Forelimb muscle (tissue), 1 donor: ENCODE measurements at regions not wholly inside any gene's neighbourhood (a gene's known extent, or its start where the extent isn't known, plus 50 kb on each side); places are given as distances from the start of the nearest gene placed in this dataset.
"Not testable (repeated sequence)": the region's sequence is repeated elsewhere in the genome, so short reads cannot be mapped to it uniquely, and the experiment has no call there.

Experiments used
- DNase-seq: peaks from one replicate; pipeline ENCODE4 v3.0.0-alpha.2; 2013; ENCODE audit warnings: low read depth

DNA sequence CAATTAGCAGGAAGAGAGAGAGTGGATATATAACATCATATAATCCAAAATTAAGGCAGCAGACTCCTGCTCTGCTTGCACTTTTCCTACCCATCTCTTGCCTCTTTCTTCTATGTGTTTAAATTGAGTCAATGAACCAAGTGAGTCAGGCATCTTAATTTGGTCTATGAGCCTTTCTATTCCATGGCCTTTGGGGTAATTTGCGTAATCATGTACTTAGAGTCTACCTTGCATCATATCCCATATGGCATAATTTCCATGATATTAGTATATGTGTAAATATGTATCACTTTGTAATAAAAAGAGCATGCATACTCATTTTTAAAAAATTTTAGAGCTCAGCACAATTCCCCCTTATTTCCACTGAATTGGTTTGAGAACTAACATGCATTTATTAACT, 555.2 kb downstream of the STK39 start:
- DNase-seq = no peak

DNA sequence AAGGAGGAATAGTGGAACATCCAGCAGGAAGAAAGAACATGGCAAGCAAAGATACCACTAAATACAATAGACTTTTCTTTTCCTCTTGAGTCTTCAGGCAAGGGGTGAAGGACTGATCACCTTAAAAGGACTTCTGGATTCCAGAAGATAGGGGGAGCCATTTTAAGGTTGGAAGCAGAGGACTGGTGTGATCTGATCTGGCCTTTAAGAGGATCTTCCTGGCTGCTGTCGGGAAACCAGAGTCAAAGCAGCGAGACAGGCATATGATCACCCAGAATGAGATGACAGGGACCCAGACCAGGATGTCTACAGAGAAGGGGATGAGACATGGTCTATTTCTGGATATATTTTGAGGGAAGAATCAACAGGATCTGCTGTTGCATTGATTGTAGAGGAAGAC, 558.0 kb downstream of the STK39 start:
- no peak for DNase-seq

DNA sequence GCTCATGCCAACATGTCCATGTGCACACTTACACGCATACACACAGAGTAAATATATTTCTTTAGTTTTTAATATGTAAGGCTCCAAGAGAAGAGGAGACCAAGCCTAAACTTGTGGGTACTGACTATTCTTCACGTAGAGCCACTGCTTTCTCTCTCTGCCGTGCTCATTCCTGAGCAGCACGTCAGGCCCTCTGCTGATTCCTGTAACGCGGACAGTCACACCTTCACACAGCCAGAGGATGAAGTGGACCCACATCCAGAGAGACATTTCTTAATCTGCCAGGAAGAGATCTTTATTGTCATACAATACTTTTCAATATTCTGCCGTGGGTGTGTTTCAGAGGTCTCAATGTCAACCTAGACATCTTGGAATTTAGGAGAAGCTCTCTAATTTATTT, 560.7 kb downstream of the STK39 start:
- no peak for DNase-seq

DNA sequence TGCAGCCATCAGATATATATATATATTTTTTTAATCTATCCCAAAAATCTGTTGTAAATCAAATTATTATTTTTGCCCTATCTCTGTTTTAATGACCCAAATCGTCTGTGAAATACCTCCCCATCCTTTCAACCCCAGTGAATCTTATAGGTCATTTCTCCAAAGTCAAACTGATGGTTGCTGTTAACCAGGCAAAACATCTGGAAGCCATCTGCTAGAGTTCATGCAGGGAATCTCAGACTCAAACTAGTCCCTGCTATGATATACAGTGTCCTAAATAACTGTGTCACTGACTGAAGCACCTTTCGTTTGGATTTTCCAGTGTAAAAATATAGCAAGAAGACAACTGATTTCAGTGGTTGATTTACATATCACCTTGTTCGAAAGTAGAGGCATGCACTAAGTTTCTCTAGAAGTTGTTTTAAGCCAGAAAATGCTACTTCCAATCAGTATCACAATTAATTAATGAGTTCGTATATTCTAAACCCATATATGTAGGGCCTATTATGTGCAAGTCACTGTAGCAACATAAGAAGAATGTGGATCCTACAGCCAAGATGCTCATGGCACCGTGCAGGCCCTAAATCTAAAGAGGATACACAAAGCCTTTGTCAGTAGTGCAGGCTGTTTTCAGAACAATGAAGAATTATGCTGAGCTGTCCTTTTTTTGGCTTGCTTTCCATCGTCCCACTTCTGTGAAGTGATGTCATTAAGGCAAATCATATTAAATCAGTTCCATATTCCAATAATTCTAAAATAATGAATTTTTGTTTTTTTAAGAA, 566.0 kb downstream of the STK39 start:
- peak; percentile 35 for DNase-seq

DNA sequence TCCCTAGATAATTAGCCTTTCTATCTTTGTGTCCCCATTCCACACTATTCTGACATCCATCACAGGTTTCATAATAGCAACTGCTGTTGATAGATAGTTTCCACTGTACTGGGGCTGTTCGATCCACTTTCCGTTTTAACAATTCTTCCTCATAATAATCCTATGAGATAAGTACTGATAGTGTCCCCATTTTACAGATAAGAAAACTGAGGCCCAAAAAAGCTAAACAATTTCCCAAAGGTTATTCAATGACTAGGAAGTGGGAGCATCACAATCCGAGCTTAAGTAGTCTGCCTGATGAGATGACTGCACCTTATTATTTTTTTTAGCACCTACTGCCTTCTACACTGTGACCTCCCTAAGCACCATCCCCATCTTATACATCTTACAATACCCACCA, 569.2 kb downstream of the STK39 start:
- no peak for DNase-seq

DNA sequence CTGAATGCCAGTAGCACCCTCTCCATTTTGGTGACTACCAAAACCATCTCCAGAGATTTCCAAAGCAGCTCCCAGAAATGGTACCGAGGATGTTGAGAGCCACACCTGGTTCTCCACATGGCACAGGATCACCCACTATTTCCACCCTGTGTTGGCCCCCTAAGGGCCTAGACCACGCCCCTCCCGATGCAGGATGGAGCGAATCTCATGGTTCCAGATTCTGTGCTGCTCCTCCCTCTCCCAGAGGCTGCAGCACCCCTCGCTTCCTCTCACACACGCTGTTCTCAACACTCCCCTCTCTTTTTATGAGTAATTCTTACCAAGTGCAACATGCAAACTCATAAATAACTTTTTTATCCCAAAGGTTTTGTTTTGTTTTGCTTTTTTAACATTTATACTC, 571.5 kb downstream of the STK39 start:
- DNase-seq = no peak

DNA sequence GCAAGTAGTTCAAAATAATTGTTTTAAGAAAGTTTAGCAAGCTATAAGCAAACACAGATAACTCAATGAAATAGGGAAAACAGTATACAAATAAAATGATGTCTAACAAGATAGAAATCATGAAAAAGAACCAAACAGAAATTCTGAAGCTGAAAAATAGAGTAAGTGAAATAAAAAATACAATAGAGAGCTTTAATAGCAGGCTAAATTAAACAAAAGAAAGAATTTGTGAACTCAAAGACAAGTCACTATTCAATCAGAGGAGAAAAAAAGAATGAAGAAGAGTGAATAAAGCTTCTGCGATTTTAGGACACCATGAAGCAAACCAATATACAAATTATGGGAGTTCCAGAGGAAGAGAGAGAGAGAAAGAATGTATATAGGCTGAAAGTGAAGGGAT, 576.8 kb downstream of the STK39 start:
- no peak for DNase-seq

DNA sequence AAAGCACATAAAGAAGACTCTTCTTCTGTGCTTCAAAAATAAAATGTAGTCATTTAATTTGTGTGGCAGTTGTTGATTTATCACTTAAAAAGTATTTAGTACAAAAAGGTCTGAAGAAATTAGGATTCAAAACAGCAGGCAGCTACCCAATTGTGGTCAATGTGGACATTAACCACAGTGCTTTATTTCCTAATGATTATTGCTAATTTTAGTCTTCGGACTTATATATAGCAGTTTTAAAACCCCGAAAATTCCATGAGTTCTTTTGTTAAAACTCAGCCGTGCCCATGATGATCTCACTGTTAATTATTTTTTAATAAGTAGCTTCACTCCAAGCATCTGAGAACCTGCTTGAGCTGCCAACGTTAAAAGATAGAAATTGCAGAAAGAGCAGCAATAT, 594.3 kb downstream of the STK39 start:
- DNase-seq = no peak

DNA sequence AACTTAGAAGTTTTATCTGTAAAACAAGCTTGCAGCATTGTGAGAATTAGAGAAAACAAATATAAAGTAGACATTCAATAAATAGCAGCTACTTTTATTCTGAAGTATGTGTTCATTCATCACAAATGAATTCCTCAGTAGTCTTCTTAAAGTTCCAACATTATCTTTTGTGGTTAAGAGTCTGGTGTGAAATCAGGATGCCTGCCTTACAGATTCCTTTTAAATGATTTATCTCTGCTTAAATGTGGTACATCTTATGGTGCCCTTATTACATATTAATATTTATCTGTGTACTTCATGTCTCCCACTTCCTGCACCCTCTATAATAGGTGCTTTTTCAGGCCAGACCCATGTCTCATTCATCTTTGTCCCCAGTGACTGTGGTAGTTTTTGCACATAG, 595.0 kb downstream of the STK39 start:
- no peak for DNase-seq

DNA sequence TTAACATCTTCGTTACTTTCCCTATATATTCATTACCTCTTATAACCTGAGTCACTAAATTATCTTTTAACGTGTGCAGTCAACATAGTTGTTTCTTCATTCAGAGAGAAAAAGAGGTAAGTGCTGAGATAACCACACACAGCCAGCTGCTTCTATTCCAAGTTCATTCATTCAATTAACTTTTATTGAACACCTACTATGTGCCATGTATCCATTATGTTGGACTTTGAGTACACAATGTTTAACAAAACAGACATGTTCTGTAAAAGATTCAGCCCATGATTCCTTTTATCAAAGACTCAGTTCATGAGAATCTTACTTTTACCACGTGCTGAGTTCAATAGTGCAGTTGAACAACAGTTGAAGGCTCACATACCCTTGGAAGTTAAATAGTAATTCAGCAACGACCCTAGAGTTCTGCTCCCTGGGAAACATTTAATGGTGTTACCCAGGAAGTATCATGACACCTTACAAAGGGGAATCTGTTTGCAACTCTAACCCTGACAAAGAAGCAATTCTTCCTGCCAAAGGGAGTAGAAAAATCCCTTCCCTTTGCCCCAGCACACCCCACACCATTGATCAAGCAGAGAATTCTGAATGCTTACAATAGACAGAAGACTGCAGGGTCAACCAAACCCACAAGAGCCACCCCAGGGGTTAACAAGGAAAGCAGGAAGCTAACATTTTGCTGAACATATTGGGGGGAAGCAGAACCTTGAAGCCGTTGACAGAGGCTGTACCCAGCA, 595.8 kb downstream of the STK39 start:
- DNase-seq = no peak

DNA sequence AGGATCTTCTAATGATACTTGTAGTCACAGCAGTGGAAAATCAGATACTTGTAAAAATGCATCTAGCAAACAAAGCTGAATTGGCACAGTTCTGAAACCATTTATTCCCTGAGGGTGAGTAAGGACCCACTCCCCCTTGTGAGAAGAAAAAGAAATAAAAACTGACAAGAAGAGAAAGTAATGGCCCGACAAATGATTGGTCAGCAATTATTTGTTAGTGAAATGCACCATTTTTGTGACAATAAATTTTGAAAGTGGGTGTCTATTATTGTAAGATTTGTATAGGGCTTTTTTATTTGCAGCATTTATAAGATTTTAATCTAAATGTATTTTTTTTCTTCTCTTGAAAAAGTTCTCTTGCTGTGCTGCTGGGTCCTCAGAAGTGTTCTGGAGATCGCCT, 600.8 kb downstream of the STK39 start:
- no peak for DNase-seq

DNA sequence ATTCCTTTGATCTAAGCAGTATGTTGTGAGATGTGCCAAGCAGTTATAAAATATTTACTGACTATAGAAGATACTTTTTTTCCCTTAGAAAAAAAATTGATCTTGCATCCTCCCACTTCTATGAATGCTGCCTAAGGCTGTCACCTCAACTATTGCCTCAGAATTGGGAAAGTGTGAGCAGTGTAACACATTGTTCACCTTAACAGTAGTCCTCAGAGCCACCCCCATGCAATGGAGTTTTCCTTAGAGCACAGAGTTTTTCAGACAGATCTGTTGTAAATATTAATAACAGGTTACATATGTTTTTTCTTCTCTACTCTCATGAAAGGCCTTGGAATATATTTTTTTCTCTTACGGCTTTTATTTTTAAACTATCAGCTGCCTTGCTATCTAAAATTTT, 607.3 kb downstream of the STK39 start:
- no peak for DNase-seq

DNA sequence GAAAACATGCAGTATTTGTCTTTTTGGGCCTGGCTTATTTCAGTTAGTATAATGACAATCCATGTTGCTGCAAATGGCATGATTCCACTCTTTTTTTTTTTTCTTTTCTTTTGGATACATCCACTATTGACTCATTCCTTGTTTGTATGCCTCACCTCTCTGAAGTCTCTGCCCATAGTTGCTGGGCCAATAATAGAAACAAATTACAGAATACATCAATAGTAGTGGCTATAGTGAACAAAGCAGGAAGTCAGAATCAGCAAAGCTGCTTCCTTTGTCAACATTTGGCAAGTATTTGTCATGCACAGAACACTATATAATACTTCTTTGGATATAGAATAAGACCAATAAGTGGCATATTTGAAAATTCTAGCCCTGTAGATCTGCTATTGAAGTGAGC, 609.7 kb downstream of the STK39 start:
- DNase-seq = peak; percentile 9

DNA sequence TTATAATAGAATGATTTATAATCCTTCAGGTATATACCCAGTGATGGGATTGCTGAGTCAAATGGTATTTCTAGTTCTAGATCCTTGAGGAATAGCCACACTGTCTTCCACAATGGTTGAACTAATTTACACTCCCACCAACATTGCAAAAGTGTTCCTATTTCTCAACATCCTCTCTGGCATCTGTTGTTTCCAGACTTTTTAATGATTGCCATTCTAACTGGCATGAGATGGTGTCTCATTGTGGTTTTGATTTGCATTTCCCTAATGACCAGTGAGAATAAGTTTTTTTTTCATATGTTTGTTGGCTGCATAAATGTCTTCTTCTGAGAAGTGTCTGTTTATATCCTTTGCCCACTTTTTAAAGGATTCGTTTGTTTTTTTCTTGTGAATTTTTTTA, 615.1 kb downstream of the STK39 start:
- DNase-seq = not testable (repeated sequence)

DNA sequence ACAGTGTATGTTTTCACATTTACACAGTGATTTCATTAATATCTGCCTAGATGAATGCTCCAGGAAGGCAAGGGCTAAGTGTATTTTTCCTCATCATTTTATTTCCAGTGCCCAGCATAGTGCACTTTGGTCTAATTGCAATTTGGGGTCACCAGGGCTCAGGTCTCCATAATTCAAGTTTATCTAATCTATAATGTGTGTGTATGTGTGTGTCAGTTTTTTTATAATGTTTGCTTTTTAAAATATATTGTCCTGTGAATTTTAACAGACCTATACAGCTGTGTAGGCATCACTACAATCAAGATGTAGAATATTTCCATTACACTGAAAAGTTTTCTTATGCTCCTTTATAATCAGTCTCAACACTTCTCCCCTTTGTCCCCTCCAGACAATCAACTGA, 620.4 kb downstream of the STK39 start:
- no peak for DNase-seq

DNA sequence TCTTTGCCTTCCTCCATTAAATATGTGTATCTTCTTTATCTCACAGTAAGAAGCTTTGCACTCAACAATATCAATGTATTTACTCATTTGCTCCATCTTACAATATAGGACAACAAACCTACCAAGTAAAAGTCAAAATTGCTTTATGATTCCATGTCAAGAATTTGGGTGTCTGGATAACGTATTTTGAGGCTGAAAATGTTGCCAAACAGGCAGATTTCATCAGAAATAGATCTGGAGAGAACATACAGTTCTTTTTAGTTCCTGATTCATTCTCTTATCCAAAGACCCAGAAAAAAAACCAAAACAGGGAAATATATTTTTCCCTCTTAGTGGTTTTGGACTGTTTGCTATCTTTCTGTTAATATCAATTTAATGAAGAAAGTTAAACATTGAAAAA, 621.1 kb downstream of the STK39 start:
- DNase-seq = no peak

DNA sequence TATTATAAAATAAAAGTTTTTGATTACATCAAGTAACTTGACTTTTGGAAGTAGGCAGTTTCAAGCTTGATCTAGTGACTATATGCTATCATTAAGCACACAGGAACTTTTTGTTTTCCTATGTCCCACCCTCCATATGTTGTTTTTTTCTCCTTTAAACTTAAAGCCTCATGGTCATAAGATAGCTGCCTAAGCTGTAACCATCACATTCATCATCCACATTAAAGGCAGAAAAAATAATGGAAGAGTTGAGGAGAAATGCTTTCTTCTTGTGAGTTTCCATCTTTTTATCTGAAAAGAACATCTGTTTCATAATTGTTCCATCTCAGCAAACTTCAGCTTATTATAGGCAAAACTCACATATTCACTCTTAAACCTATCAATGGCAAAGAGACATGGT, 630.4 kb downstream of the STK39 start:
- DNase-seq = no peak

DNA sequence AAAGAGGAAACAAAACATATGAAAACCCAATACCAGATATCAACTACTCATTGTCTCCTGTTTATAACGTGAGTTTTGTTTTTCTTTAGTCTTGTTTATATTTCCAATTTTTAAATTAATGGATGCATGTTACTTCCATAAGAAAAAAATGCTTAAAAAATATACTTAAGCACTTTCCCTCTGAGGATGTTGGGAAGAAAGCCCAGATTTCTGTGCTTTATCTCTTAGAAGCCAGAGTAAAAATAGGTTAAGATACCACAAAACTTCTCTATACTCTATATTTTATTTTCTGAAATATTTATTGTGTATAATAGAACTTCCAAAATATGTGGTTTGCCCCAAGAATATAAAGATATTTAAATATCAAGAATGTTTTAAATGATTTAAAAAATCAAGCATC, 633.9 kb downstream of the STK39 start:
- DNase-seq = no peak

DNA sequence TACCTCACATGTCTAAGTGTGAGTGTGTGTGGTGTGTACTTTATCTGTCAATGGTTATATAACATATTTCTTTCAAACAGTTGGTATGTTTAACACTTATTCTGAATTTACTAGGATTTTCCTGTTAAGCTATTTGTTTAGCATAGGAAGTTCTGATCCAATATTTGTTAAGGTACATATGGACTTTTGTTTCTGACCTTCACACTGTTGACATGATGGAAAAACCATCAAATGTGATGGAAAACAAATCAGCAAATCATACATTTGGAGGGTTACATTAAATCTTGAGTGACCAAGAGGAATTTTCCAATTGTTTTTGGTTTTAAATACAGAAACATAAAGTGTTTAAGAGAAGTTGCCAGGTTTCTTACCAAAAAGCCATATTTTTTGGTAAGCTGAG, 638.9 kb downstream of the STK39 start:
- DNase-seq = no peak

DNA sequence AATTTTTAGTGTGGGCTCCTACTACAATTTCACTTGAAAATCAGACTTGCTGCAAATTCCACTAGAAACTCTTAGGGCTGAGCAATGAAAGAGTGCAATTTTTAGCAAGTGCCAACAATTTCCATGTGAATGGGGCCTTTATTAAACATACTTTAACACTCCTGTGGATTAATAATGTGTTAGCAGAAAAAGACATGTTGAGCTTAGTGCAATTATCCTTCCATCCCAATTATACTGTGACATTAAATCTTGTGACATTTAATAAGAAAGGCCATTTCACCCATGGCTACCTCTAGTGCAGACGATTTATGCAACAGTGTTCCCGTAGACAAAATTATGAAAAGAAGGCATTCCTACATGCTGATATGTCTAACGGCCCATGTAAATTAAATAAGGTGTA, 639.7 kb downstream of the STK39 start:
- DNase-seq = no peak

DNA sequence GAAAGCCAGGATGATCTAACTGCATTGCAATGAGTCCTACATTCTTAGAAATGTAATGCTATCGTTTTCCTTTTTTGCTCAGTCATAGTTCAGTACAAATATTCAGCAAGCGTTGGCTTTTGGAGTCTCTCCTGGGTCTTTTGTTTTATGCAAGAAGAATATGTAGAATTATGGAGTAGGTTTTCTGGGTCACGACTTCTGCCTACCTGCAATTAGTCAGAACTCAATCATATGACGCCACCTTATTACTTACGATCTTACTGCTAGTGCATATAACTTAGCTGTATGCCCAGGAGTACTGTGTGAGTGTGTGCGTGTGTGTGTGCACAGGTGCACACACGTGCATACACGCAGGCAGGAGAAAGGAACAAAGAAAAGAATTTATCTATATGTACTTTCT, 640.2 kb downstream of the STK39 start:
- DNase-seq = no peak

DNA sequence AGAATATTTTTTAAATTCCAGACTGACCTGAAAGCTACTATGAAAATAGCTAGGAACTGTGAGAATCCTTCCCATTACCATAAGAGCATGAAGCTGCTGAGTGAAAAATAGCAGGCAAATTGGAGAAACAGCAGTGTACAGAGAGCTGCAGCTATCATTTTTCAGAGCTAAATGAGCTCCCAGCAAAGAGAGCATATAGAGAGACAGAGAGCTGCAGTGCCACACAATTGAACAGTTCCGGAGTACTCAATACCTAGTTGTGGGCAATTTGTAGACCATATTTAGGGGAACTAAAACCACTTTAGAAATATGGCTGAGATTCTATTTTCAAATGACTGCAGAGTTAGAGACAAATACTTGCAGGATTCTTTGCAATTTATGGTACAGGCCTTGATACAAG, 645.3 kb downstream of the STK39 start:
- DNase-seq = no peak

DNA sequence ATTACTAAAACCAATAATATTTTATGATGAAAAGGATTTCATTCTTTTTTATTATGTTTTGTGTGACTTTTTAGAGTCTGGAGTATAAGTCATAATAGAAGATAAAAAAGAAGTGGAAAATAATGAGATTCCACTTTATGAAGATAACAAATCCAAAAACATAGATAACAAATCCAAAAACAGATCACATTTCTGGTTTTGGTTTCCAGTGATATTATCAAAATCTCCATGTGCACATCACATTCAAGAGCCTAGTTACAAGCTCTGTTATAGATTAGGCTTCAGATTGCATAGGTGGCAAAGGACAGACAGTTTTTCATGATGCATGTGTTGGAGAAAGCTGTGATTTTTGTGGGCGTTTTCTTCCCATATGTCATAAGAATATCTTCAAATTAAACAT, 648.2 kb downstream of the STK39 start:
- no peak for DNase-seq
